Central memory CD8-positive, alpha-beta T cell (primary cell): ENCODE measurements at regions not wholly inside any gene's neighbourhood (a gene's known extent, or its start where the extent isn't known, plus 50 kb on each side); places are given as distances from the start of the nearest gene placed in this dataset.

Experiments used
- ATAC-seq: fragments of 150-1000 bp; cut with Tn5 transposase; replicated peaks from 2 replicates; pipeline ENCODE4 v1.10.0; 2022; ENCODE audit warnings: mild to moderate bottlenecking, moderate FRiP score, moderate number of reproducible peaks; ENCODE audit not compliant: poor library complexity, severe bottlenecking; ENCODE audit errors: extremely low read depth
- DNase-seq, 2 donors: peaks; one replicate each; pipeline ENCODE4 v3.0.0; 2021; ENCODE audit warnings: low spot score in 2 of 2
- H3K27ac Mint-ChIP-seq: one replicate; pipeline ENCODE4 v1.8.0; 2022; ENCODE audit warnings: low read depth, mild to moderate bottlenecking, moderate library complexity, mixed read lengths
- H3K27me3 Mint-ChIP-seq: one replicate; pipeline ENCODE4 v1.8.0; 2022; ENCODE audit warnings: mixed read lengths
- H3K36me3 Mint-ChIP-seq: one replicate; pipeline ENCODE4 v1.8.0; 2022; ENCODE audit warnings: mild to moderate bottlenecking, moderate library complexity, mixed read lengths; ENCODE audit not compliant: insufficient read depth
- H3K4me1 Mint-ChIP-seq: one replicate; pipeline ENCODE4 v1.8.0; 2022; ENCODE audit warnings: mixed read lengths
- H3K4me3 Mint-ChIP-seq: one replicate; pipeline ENCODE4 v1.8.0; 2022; ENCODE audit warnings: mild to moderate bottlenecking, moderate library complexity, mixed read lengths
- H3K9me3 Mint-ChIP-seq: one replicate; pipeline ENCODE4 v1.8.0; 2022; ENCODE audit warnings: mixed read lengths

GRCh38 chr5:135228222-135228621 lies 170.8 kb downstream of the MACROH2A1 start:
- Mint-ChIP-seq H3K4me1 (no peaks in the 10 kb centered on the region), H3K27ac (no peak overlapping the region), H3K36me3 (no peaks in the 10 kb centered on the region), H3K9me3 (no peaks in the 10 kb centered on the region), H3K27me3 (peaks cover 26% of the 10 kb centered on the region), H3K4me3 (no peak overlapping the region)
- ATAC-seq, result no peak
- DNase-seq, result no peak

DNA sequence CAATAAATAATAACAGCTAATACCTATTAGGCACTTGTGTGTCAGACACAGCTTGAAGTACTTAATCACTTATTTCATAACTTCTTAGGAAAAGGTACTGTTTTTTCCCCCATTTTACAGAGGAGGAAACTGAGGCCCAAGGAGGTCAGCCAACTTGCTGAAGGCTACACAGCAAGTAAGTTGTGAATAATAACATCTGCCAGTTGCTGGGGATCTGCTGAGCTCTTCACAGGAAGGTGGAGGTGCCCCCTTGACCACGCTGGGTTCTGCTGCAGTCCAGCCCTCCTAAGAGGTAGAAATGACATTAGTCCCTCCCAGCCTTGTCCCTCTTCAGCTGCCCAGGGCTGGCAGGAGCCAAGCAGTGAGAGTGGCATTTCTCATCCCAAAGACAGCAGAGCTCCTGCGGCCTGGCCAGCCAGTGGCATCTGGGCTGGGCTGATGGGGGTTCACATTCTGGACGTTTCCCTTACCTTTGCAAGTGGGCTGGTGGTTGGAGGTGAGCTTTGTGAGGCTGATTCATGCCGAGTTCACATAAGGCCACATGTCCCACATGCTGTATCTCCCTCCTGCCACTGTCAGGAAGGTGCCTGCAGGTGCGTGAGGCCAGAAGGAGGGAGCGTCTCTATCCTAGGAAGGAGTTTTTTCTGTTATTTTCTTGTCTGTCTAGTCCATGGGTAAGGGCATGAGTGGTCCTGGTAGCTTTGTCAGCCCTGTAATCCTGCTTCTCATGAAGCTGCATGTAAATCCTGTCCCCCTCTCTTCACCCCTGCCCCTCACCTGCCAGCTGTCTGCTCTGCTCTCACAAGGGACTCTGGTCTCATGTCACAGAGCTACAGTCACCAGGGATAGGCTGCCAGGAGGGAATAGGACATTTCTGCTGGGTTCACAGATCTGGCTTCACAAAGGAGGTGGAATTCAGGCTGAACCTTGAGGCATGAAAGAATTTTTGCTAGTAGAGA lies 171.7 kb downstream of the MACROH2A1 start:
- Mint-ChIP-seq H3K27ac (no peak overlapping the region), H3K9me3 (no peaks in the 10 kb centered on the region), H3K36me3 (no peaks in the 10 kb centered on the region), H3K4me1 (no peaks in the 10 kb centered on the region), H3K4me3 (no peak overlapping the region), H3K27me3 (peaks cover 31% of the 10 kb centered on the region)
- ATAC-seq (no peak), DNase-seq (no peak)

DNA sequence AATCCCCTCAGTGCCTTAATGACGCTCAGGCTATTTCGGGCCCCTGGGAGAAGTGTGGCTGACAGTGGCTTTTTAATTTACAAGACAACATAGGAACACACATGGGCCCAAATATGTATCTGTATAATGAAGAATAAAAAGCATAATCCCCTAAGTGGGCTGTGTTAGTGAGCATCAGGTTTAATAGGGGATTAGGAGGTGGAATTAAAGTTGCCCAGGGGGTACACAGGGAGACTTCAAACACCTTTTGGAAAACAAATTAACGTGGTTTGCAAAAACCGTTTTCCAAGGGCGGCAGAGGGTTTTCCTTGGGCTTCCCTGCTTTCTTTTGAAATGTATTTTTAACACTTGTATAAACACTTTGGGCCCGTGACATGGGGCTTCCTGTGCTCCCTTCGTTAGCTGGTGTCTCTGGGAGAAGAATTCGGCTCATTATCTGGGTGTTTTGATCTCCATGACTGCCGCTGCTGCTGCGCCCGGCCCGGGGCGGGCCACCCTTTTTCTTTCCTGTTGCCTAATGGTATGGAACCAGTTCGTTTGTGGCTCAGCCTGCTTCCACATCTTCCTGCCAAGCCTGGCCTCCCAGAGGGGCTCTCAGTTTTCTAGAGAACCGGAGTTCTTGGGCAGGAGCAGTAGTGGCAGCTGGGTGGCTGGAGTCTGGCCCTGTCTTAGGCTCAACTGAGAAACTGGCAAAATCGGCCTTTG lies 173.0 kb downstream of the MACROH2A1 start:
- Mint-ChIP-seq H3K4me3 (no peak overlapping the region), H3K36me3 (no peaks in the 10 kb centered on the region), H3K9me3 (no peaks in the 10 kb centered on the region), H3K4me1 (no peaks in the 10 kb centered on the region), H3K27ac (no peak overlapping the region), H3K27me3 (peaks cover 31% of the 10 kb centered on the region)
- no peak for DNase-seq
- no peak for ATAC-seq

- H3K4me3 Mint-ChIP-seq, result no peak overlapping the region
- no peak overlapping the region for H3K27ac Mint-ChIP-seq
- H3K36me3 Mint-ChIP-seq, result no peaks in the 10 kb centered on the region
- H3K9me3 Mint-ChIP-seq, result no peaks in the 10 kb centered on the region
- H3K27me3 Mint-ChIP-seq, result peaks cover 31% of the 10 kb centered on the region
- no peak for DNase-seq
- ATAC-seq, result no peak
- H3K4me1 Mint-ChIP-seq, result no peaks in the 10 kb centered on the region
These were observed 175.0 kb downstream of the MACROH2A1 start for GRCh38 chr5:135223891-135224625.

DNA sequence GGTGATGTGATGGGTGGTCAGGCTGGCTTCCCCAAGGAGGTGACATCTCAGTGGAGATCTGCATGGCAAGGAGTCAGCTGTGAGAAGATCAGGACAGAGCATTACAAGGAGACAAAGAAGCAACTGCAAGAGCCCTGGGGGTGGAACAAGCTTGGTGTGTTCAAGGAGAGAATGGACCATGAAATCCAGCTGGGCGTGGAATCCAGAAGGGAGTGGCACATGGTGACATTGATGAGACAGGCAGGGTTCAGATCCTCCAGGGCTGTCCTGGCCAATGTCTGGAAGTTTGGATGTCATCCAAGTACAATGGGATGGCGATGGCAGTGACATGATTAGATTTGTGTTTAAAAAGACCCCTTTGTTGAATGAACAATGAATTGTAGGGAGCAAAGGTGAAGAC lies 175.6 kb downstream of the MACROH2A1 start:
- Mint-ChIP-seq H3K9me3 (no peaks in the 10 kb centered on the region), H3K27me3 (peaks cover 31% of the 10 kb centered on the region), H3K36me3 (no peaks in the 10 kb centered on the region), H3K4me3 (no peak overlapping the region), H3K27ac (no peak overlapping the region), H3K4me1 (no peaks in the 10 kb centered on the region)
- ATAC-seq (no peak), DNase-seq (no peak)

DNA sequence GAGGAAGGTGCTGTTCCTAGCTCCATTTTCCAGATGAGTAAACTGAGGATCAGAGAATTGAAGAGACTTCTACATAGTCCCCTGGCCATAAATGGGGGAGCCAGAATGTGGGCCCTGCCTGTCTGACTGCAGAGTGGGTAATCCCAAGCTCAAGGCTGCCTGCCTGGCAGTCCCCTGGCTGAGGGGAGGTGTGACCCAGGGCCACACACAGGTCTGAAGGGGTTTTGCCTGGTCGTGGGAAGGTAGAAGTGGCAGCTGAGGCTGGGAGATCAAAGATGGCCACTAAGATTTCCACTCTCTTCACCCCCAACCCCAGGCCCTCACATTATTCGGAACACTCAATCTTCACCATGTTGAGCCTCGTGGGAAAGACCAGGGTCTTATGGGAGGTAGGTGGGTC lies 176.3 kb downstream of the MACROH2A1 start:
- Mint-ChIP-seq H3K9me3 (no peaks in the 10 kb centered on the region), H3K27me3 (peaks cover 31% of the 10 kb centered on the region), H3K36me3 (no peaks in the 10 kb centered on the region), H3K27ac (no peak overlapping the region), H3K4me1 (no peaks in the 10 kb centered on the region), H3K4me3 (no peak overlapping the region)
- DNase-seq (no peak), ATAC-seq (no peak)

GRCh38 chr5:135222171-135222681 lies 176.8 kb downstream of the MACROH2A1 start:
- no peak for DNase-seq
- no peak overlapping the region for H3K27ac Mint-ChIP-seq

DNA sequence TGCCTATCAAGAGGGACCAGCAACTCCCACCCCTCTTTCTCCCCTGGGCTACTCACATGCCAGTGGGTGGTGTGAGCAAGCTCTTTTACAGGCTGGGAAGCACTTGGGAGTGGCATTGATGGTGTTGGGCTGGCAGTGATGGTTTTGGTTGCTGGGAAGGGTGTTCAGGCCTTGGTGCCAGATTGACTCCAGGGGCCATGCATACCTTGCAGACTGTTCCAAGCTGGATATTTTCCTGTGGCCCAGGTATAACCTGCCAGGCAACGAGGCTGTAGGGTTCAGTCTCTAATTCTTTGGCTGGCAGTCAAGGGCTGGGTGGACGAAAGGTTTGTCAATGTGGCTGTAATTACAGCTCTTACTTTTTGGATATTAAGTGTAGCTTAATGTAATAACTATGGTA lies 177.3 kb downstream of the MACROH2A1 start:
- DNase-seq (no peak), ATAC-seq (no peak)
- H3K9me3 Mint-ChIP-seq, result no peaks in the 10 kb centered on the region
- H3K4me3 Mint-ChIP-seq, result no peak overlapping the region
- no peak overlapping the region for H3K27ac Mint-ChIP-seq
- H3K36me3 Mint-ChIP-seq, result no peaks in the 10 kb centered on the region
- no peaks in the 10 kb centered on the region for H3K4me1 Mint-ChIP-seq
- peaks cover 31% of the 10 kb centered on the region for H3K27me3 Mint-ChIP-seq

More at GRCh38 chr5:135222171-135222681, 176.8 kb downstream of the MACROH2A1 start:
- no peaks in the 10 kb centered on the region for H3K36me3 Mint-ChIP-seq
- no peak overlapping the region for H3K4me3 Mint-ChIP-seq
- H3K27me3 Mint-ChIP-seq, result peaks cover 31% of the 10 kb centered on the region
- no peaks in the 10 kb centered on the region for H3K9me3 Mint-ChIP-seq
- H3K4me1 Mint-ChIP-seq, result no peaks in the 10 kb centered on the region
- ATAC-seq, result no peak

DNA sequence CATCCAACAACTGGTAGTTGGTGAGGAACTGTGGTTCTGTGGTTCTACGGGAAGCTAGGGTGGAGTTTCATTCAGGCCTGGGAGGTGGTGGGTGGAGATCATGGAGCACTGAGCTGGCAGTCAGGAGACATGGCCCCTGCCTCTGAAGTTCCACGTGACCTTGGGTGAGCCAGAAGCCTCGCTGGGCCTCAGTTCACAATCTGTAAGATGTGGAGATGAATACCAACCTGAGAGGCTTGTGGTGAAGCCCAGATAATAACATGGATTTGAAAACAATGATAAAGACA lies 177.9 kb downstream of the MACROH2A1 start:
- DNase-seq, result no peak
- no peak for ATAC-seq
- H3K27me3 Mint-ChIP-seq, result peaks cover 35% of the 10 kb centered on the region
- no peaks in the 10 kb centered on the region for H3K9me3 Mint-ChIP-seq
- H3K4me1 Mint-ChIP-seq, result no peaks in the 10 kb centered on the region
- H3K4me3 Mint-ChIP-seq, result no peak overlapping the region
- H3K36me3 Mint-ChIP-seq, result no peaks in the 10 kb centered on the region
- H3K27ac Mint-ChIP-seq, result no peak overlapping the region

DNA sequence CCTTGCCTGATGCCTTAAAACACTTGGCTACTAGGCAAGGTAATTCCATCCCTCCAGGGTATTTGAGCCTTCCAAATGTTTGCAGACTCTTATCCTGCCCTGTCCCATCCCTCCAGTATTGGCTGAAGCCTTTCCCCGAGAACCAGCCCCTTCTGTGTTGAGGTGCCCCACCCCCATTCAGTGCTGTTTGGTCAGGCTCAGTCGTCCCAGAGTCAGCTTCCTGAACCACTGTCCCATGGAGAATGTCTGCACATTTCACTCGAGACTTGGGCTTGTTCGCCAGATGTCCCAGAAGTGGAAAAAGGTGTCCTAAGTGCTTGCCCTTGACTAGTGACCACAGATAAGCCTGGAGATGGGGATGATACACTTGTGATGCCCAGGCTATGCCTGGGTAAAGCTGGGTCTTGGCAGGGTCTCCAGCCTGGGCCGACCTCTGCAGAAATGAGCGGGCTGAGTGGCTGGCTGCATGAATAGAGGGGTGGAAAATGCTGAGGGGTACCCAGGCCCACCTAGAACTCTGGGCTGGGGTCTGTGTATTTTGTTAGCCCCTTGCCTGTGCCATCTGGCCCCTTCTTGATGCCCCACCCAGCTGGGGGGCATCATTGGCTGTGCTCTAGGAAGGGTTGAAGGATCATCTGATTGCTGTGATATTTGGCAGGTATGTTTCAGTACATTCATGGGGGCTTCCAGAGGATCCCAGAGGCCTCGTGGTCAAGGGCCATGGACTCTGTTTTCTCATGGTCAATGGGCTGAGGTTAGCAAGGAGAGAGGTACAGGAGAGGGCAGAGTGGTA lies 178.4 kb downstream of the MACROH2A1 start:
- Mint-ChIP-seq H3K9me3 (no peaks in the 10 kb centered on the region), H3K4me3 (no peak overlapping the region), H3K27me3 (peaks cover 40% of the 10 kb centered on the region), H3K36me3 (no peaks in the 10 kb centered on the region), H3K27ac (no peak overlapping the region), H3K4me1 (no peaks in the 10 kb centered on the region)
- DNase-seq (no peak), ATAC-seq (no peak)

DNA sequence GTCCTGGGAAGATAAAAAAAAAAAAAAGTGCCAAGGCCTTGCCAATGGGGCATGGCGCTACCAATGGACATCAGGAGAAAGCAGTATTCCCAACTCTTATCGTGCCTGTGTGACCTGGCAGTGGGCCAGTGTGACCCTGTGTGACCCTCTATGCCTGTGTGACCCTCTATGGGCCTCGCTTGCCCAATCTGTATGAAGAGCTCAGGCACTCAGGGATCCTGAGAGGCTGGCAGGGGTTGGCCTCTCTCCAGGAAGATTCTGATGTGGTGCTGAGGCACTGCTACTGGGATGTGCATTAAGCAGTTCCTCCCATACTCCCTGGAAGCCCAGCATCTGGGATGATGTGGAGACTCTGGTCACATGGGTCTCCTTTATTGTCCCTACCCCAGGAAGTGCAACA lies 179.2 kb downstream of the MACROH2A1 start:
- H3K36me3 Mint-ChIP-seq, result no peaks in the 10 kb centered on the region
- no peaks in the 10 kb centered on the region for H3K9me3 Mint-ChIP-seq
- H3K27ac Mint-ChIP-seq, result no peak overlapping the region
- no peaks in the 10 kb centered on the region for H3K4me1 Mint-ChIP-seq
- H3K4me3 Mint-ChIP-seq, result no peak overlapping the region
- DNase-seq (no peak), ATAC-seq (no peak)
- H3K27me3 Mint-ChIP-seq, result peaks cover 40% of the 10 kb centered on the region
